Esophagus squamous epithelium (tissue), 4 donors: ENCODE measurements at regions not wholly inside any gene's neighbourhood (a gene's known extent, or its start where the extent isn't known, plus 50 kb on each side); places are given as distances from the start of the nearest gene placed in this dataset.

Source experiments
- CTCF ChIP-seq, 6 experiments: fragments of 450-650 bp in 4 of 6; fragments of 200-600 bp in 2 of 6; sonication (generic) in 2 of 6; IDR thresholded peaks; one replicate each; pipeline ENCODE4 v1.5.1; 2016 to 2019; ENCODE audit warnings: antibody characterized with exemption in 6 of 6, mild to moderate bottlenecking in 4 of 6, moderate library complexity in 4 of 6
- POLR2A ChIP-seq, 4 donors: fragments of 450-650 bp; IDR thresholded peaks; one replicate each; pipeline ENCODE4 v1.6.1; 2017; ENCODE audit warnings: antibody characterized with exemption in 4 of 4, mild to moderate bottlenecking in 4 of 4, moderate library complexity in 3 of 4

GRCh38 chr2:14134771-14135170 lies 497.7 kb upstream of the LRATD1 start:
- TF ChIP-seq CTCF (IDR thresholded peaks at IDR 0.05) (no peak), POLR2A (IDR thresholded peaks at IDR 0.05) (no peak)
